WTC11 (cell line): ENCODE measurements at regions not wholly inside any gene's neighbourhood (a gene's known extent, or its start where the extent isn't known, plus 50 kb on each side); places are given as distances from the start of the nearest gene placed in this dataset.

Experiments used
- ATAC-seq: fragments of 200-7000 bp; cut with Tn5 transposase; 2 replicates; pipeline ENCODE4 v1.10.0; 2021; ENCODE audit warnings: mild to moderate bottlenecking, moderate library complexity
- CTCF ChIA-PET: fragments of 300-600 bp; sonication (Branson Sonifier 250); formaldehyde crosslinking; loops from one replicate; lab custom pipeline; 2021; ENCODE audit warnings: antibody characterized with exemption; lab: Charles Lee
- POLR2A ChIA-PET: fragments of 350-600 bp; sonication (Branson Sonifier 250); formaldehyde crosslinking; loops from one replicate; lab custom pipeline; 2021; ENCODE audit warnings: antibody characterized with exemption; lab: Charles Lee
- DNase-seq: peaks from one replicate; pipeline ENCODE4 v3.0.0; 2021; ENCODE audit warnings: low spot score
- H3K27ac Mint-ChIP-seq: 2 replicates; pipeline ENCODE4 v1.8.0; 2021; ENCODE audit warnings: mixed read lengths
- H3K27me3 Mint-ChIP-seq: 2 replicates; pipeline ENCODE4 v1.8.0; 2021; ENCODE audit warnings: low read depth, mild to moderate bottlenecking, moderate library complexity, mixed read lengths
- H3K36me3 Mint-ChIP-seq: 2 replicates; pipeline ENCODE4 v1.8.0; 2021; ENCODE audit warnings: mixed read lengths
- H3K4me1 Mint-ChIP-seq: 2 replicates; pipeline ENCODE4 v1.8.0; 2022; ENCODE audit warnings: mixed read lengths
- H3K4me3 Mint-ChIP-seq: 2 replicates; pipeline ENCODE4 v1.8.0; 2021; ENCODE audit warnings: mild to moderate bottlenecking, moderate library complexity, mixed read lengths
- H3K9me3 Mint-ChIP-seq: 2 replicates; pipeline ENCODE4 v1.8.0; 2021; ENCODE audit warnings: mixed read lengths
- ATF3 ChIP-seq: sonication (generic); formaldehyde crosslinking; conservative IDR thresholded peaks from 2 replicates; pipeline ENCODE4 v1.8.1; 2022; ENCODE audit warnings: mild to moderate bottlenecking, missing genetic modification reagents
- CTCF ChIP-seq: fragments of 200-600 bp; IDR thresholded peaks from 2 replicates; pipeline ENCODE4 v1.8.0; 2022; ENCODE audit warnings: antibody characterized with exemption
- E2F1 ChIP-seq: sonication (generic); formaldehyde crosslinking; IDR thresholded peaks from 2 replicates; pipeline ENCODE4 v1.8.0; 2022; ENCODE audit warnings: mild to moderate bottlenecking, missing genetic modification reagents
- E2F5 ChIP-seq: sonication (generic); formaldehyde crosslinking; IDR thresholded peaks from 2 replicates; pipeline ENCODE4 v1.8.1; 2022; ENCODE audit warnings: mild to moderate bottlenecking, moderate library complexity, missing genetic modification reagents
- ERG ChIP-seq: fragments of 250-450 bp; sonication (Bioruptor Pico); IDR thresholded peaks from 2 replicates; pipeline ENCODE4 v1.8.0; 2021; ENCODE audit warnings: mild to moderate bottlenecking
- FOXJ3 ChIP-seq: sonication (generic); formaldehyde crosslinking; IDR thresholded peaks from 2 replicates; pipeline ENCODE4 v1.9.0; 2021; ENCODE audit warnings: missing genetic modification reagents, mild to moderate bottlenecking, borderline replicate concordance
- FOXP1 ChIP-seq: sonication (generic); formaldehyde crosslinking; IDR thresholded peaks from 2 replicates; pipeline ENCODE4 v1.8.0; 2022; ENCODE audit warnings: missing genetic modification reagents, mild to moderate bottlenecking, moderate library complexity, borderline replicate concordance
- GABPB1 ChIP-seq: sonication (generic); formaldehyde crosslinking; IDR thresholded peaks from 2 replicates; pipeline ENCODE4 v1.8.1; 2023; ENCODE audit warnings: mild to moderate bottlenecking, missing genetic modification reagents
- HMGA2 ChIP-seq: fragments of 250-450 bp; sonication (Bioruptor Pico); IDR thresholded peaks from 2 replicates; pipeline ENCODE4 v1.4.0; 2021; ENCODE audit warnings: mild to moderate bottlenecking, moderate library complexity
- KAT7 ChIP-seq: sonication (generic); formaldehyde crosslinking; IDR thresholded peaks from 2 replicates; pipeline ENCODE4 v1.8.1; 2023; ENCODE audit warnings: missing genetic modification reagents, mild to moderate bottlenecking, borderline replicate concordance
- MLX ChIP-seq: sonication (generic); formaldehyde crosslinking; IDR thresholded peaks from 2 replicates; pipeline ENCODE4 v1.8.1; 2023; ENCODE audit warnings: mild to moderate bottlenecking, missing genetic modification reagents, moderate library complexity
- NFE2L1 ChIP-seq: sonication (generic); formaldehyde crosslinking; IDR thresholded peaks from 2 replicates; pipeline ENCODE4 v1.8.1; 2023; ENCODE audit warnings: missing genetic modification reagents
- RORB ChIP-seq: fragments of 250-450 bp; sonication (Bioruptor Pico); IDR thresholded peaks from 2 replicates; pipeline ENCODE4 v1.9.0; 2021; ENCODE audit warnings: mild to moderate bottlenecking
- SMAD3 ChIP-seq: sonication (generic); formaldehyde crosslinking; IDR thresholded peaks from 2 replicates; pipeline ENCODE4 v1.8.0; 2022; ENCODE audit warnings: missing genetic modification reagents, mild to moderate bottlenecking, borderline replicate concordance
- TEAD1 ChIP-seq: sonication (generic); formaldehyde crosslinking; IDR thresholded peaks from 2 replicates; pipeline ENCODE4 v1.8.0; 2022; ENCODE audit warnings: mild to moderate bottlenecking, missing genetic modification reagents
- TEAD4 ChIP-seq: sonication (generic); formaldehyde crosslinking; IDR thresholded peaks from 2 replicates; pipeline ENCODE4 v1.8.0; 2022; ENCODE audit warnings: mild to moderate bottlenecking, missing genetic modification reagents
- ZNF423 ChIP-seq: fragments of 250-450 bp; sonication (Bioruptor Pico); IDR thresholded peaks from 2 replicates; pipeline ENCODE4 v2.1.2; 2022; ENCODE audit warnings: mild to moderate bottlenecking, moderate library complexity
- ZNF425 ChIP-seq: fragments of 250-450 bp; sonication (Bioruptor Pico); conservative IDR thresholded peaks from 2 replicates; pipeline ENCODE4 v1.9.0; 2021; ENCODE audit warnings: mild to moderate bottlenecking
- ZNF512 ChIP-seq: sonication (generic); formaldehyde crosslinking; IDR thresholded peaks from 2 replicates; pipeline ENCODE4 v1.8.1; 2022; ENCODE audit warnings: missing genetic modification reagents, borderline replicate concordance
- ZNF671 ChIP-seq: fragments of 250-450 bp; sonication (Bioruptor Pico); IDR thresholded peaks from 2 replicates; pipeline ENCODE4 v1.8.0; 2021; ENCODE audit warnings: mild to moderate bottlenecking

- TF ChIP-seq E2F1 (CRISPR knock-in tag) (no peak), E2F5 (no peak), ZNF423 (CRISPR knock-in tag) (no peak), ZNF671 (CRISPR knock-in tag) (no peak), RORB (CRISPR knock-in tag) (no peak), TEAD1 (CRISPR knock-in tag) (no peak), NFE2L1 (no peak), ZNF425 (CRISPR knock-in tag) (no peak), ERG (CRISPR knock-in tag) (no peak)
These were observed 57.6 kb upstream of the RAPGEF2 start (continued) for GRCh38 chr4:159045321-159045720.

- CTCF ChIA-PET = no interaction called here
- TF ChIP-seq SMAD3 (CRISPR knock-in tag) = no peak
- TF ChIP-seq GABPB1 = peak; percentile 73
- no peak overlapping the region for H3K27ac Mint-ChIP-seq
- no peaks in the 10 kb centered on the region for H3K9me3 Mint-ChIP-seq
- DNase-seq (no peak), ATAC-seq (no peak)
- H3K36me3 Mint-ChIP-seq = no peaks in the 10 kb centered on the region
- no peak overlapping the region for H3K4me3 Mint-ChIP-seq
- H3K4me1 Mint-ChIP-seq = peaks cover 44% of the 10 kb centered on the region
- no peaks in the 10 kb centered on the region for H3K27me3 Mint-ChIP-seq
- POLR2A ChIA-PET = no interaction called here
These were observed 56.2 kb upstream of the RAPGEF2 start for GRCh38 chr4:159046683-159047082.

- Mint-ChIP-seq H3K36me3 (no peaks in the 10 kb centered on the region), H3K9me3 (no peaks in the 10 kb centered on the region), H3K27me3 (no peaks in the 10 kb centered on the region), H3K4me3 (no peak overlapping the region), H3K27ac (peak overlapping the region; percentile 8; the same call in 1 of the 2 replicates), H3K4me1 (peaks cover 46% of the 10 kb centered on the region)
- DNase-seq = no peak
- ChIA-PET POLR2A (no interaction called here), CTCF (no interaction called here)
- peak; percentile 63 for ATAC-seq
- TF ChIP-seq TEAD4 (CRISPR knock-in tag) (no peak), ATF3 (CRISPR knock-in tag) (no peak), FOXJ3 (no peak)
- TF ChIP-seq, all 79 proteins: peak for 0
These were observed 55.3 kb upstream of the RAPGEF2 start for GRCh38 chr4:159047478-159048165.

- H3K4me3 Mint-ChIP-seq = no peak overlapping the region
- POLR2A ChIA-PET = no interaction called here
- DNase-seq (peak; percentile 32), ATAC-seq (peak; percentile 75)
- CTCF ChIA-PET = no interaction called here
- peak overlapping the region; percentile 41 for H3K27ac Mint-ChIP-seq
- no peaks in the 10 kb centered on the region for H3K27me3 Mint-ChIP-seq
- H3K9me3 Mint-ChIP-seq = no peaks in the 10 kb centered on the region
- TF ChIP-seq ZNF512 = no peak
- 0 out of 2 replicates have a peak, but pooled peaks have one; percentile 61 for TF ChIP-seq KAT7
- no peak for TF ChIP-seq HMGA2 (CRISPR knock-in tag)
- no peak for TF ChIP-seq FOXP1 (CRISPR knock-in tag)
- TF ChIP-seq CTCF = no peak
- TF ChIP-seq GABPB1 = 0 out of 2 replicates have a peak, but pooled peaks have one; percentile 34
- TF ChIP-seq MLX (CRISPR knock-in tag) = no peak
- H3K36me3 Mint-ChIP-seq = no peaks in the 10 kb centered on the region
- peaks cover 46% of the 10 kb centered on the region for H3K4me1 Mint-ChIP-seq
These were observed 54.6 kb upstream of the RAPGEF2 start for GRCh38 chr4:159048166-159048886.
